IPS-18a (cell line): ENCODE measurements at regions not wholly inside any gene's neighbourhood (a gene's known extent, or its start where the extent isn't known, plus 50 kb on each side); places are given as distances from the start of the nearest gene placed in this dataset.

ENCODE experiments used
- H3K27ac ChIP-seq: one replicate; pipeline ENCODE4 v1.5.1; 2013; ENCODE audit warnings: low read length
- H3K27me3 ChIP-seq: one replicate; pipeline ENCODE4 v1.6.1; 2013; ENCODE audit warnings: mild to moderate bottlenecking, low read length; ENCODE audit not compliant: control insufficient read depth, insufficient read depth
- H3K36me3 ChIP-seq: one replicate; pipeline ENCODE4 v1.6.1; 2013; ENCODE audit warnings: low read depth, low read length; ENCODE audit not compliant: control insufficient read depth
- H3K4me1 ChIP-seq: one replicate; pipeline ENCODE4 v1.6.1; 2013; ENCODE audit warnings: low read depth, low read length; ENCODE audit not compliant: control insufficient read depth
- H3K4me3 ChIP-seq: one replicate; pipeline ENCODE4 v1.5.1; 2013; ENCODE audit warnings: low read length
- H3K9ac ChIP-seq: one replicate; pipeline ENCODE4 v1.6.1; 2013; ENCODE audit warnings: mild to moderate bottlenecking, low read length, moderate library complexity
- H3K9me3 ChIP-seq: one replicate; pipeline ENCODE4 v1.6.1; 2013; ENCODE audit warnings: low read depth, low read length; ENCODE audit not compliant: control insufficient read depth

GRCh38 chr6:87822011-87822410, 120.0 kb upstream of the AKIRIN2 start:
- Histone ChIP-seq H3K4me3 (no peak overlapping the region), H3K27ac (no peak overlapping the region), H3K9me3 (no peaks in the 10 kb centered on the region), H3K36me3 (no peaks in the 10 kb centered on the region), H3K4me1 (no peaks in the 10 kb centered on the region), H3K9ac (no peak overlapping the region), H3K27me3 (no peaks in the 10 kb centered on the region)

GRCh38 chr6:87820343-87820984, 118.4 kb upstream of the AKIRIN2 start:
- no peak overlapping the region for H3K4me3 ChIP-seq
- H3K9me3 ChIP-seq, result no peaks in the 10 kb centered on the region
- no peak overlapping the region for H3K27ac ChIP-seq
- H3K9ac ChIP-seq, result no peak overlapping the region
- no peaks in the 10 kb centered on the region for H3K27me3 ChIP-seq
- H3K4me1 ChIP-seq, result no peaks in the 10 kb centered on the region
- H3K36me3 ChIP-seq, result no peaks in the 10 kb centered on the region

GRCh38 chr6:87817183-87817582, 115.2 kb upstream of the AKIRIN2 start:
- H3K27ac ChIP-seq, result no peak overlapping the region
- no peaks in the 10 kb centered on the region for H3K4me1 ChIP-seq
- H3K27me3 ChIP-seq, result no peaks in the 10 kb centered on the region

GRCh38 chr6:87815449-87815848, 113.4 kb upstream of the AKIRIN2 start:
- Histone ChIP-seq H3K27me3 (no peaks in the 10 kb centered on the region), H3K4me1 (no peaks in the 10 kb centered on the region), H3K36me3 (no peaks in the 10 kb centered on the region), H3K4me3 (no peak overlapping the region), H3K9me3 (no peaks in the 10 kb centered on the region), H3K9ac (no peak overlapping the region), H3K27ac (no peak overlapping the region)

More at GRCh38 chr6:87817183-87817582, 115.2 kb upstream of the AKIRIN2 start:
- no peaks in the 10 kb centered on the region for H3K36me3 ChIP-seq
- no peak overlapping the region for H3K9ac ChIP-seq
- H3K9me3 ChIP-seq, result no peaks in the 10 kb centered on the region
- no peak overlapping the region for H3K4me3 ChIP-seq

DNA sequence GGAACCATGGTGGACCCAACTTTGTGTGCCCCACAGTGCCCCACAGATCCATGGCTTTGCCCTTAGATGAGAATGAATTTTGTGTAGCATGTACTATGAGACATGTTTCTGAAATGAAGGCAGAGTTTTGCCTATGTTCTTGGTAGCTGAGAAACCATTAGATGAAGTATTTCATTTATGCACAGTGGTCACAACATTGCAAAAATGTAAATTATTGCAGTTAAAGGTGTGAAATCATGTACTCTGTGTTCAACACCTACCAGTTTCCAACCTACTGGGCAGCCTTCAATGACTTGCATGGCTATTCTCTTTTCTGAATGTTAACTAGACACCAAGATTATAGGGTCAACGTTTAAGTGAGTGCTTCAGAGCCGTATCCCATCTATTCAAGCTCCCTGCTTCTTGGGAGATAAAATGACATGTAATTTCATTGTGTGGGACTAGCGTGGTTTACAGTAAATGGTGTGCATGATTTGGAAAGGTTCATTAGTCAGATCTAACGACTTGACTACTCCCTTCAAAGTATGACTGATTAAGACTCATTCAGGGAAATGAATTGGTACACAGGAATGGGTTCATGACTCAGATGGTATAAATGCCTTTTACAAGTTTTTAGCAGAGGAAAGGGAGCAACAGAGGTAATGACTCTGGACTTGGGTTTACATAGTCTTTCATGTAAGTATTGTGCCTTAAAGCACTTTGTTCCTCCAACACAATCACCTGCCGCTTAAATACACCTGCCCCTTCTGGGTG, 106.1 kb upstream of the AKIRIN2 start:
- no peaks in the 10 kb centered on the region for H3K4me1 ChIP-seq
- H3K9me3 ChIP-seq, result no peaks in the 10 kb centered on the region
- H3K27me3 ChIP-seq, result no peaks in the 10 kb centered on the region
- no peak overlapping the region for H3K9ac ChIP-seq
- no peak overlapping the region for H3K4me3 ChIP-seq
- H3K27ac ChIP-seq, result no peak overlapping the region
- no peaks in the 10 kb centered on the region for H3K36me3 ChIP-seq

DNA sequence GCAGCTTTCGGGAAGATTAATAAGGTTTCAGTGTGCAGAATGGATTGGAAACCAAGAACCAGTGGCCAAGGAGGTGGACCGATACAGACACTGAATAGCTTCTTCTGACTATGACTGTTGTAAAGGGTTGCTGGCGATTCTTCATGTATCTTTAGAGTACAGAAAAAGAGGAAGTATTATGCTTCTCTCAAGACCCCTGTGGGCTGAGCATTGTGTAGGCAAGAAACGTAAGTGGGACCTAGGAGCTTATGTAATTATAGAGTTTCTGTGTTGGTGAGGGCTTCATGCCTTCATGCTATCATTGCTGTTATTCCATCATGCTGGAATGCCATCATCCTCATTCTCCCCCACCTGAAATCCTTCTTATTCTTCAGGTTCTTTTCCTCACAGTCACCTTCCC, 105.4 kb upstream of the AKIRIN2 start:
- no peak overlapping the region for H3K9ac ChIP-seq
- no peaks in the 10 kb centered on the region for H3K9me3 ChIP-seq
- H3K4me3 ChIP-seq, result no peak overlapping the region
- H3K36me3 ChIP-seq, result no peaks in the 10 kb centered on the region
- no peak overlapping the region for H3K27ac ChIP-seq
- no peaks in the 10 kb centered on the region for H3K27me3 ChIP-seq
- no peaks in the 10 kb centered on the region for H3K4me1 ChIP-seq

GRCh38 chr6:87806635-87807034, 104.6 kb upstream of the AKIRIN2 start:
- H3K4me1 ChIP-seq, result no peaks in the 10 kb centered on the region
- no peaks in the 10 kb centered on the region for H3K27me3 ChIP-seq
- no peak overlapping the region for H3K4me3 ChIP-seq
- H3K9ac ChIP-seq, result no peak overlapping the region
- H3K9me3 ChIP-seq, result no peaks in the 10 kb centered on the region
- H3K27ac ChIP-seq, result no peak overlapping the region
- no peaks in the 10 kb centered on the region for H3K36me3 ChIP-seq

DNA sequence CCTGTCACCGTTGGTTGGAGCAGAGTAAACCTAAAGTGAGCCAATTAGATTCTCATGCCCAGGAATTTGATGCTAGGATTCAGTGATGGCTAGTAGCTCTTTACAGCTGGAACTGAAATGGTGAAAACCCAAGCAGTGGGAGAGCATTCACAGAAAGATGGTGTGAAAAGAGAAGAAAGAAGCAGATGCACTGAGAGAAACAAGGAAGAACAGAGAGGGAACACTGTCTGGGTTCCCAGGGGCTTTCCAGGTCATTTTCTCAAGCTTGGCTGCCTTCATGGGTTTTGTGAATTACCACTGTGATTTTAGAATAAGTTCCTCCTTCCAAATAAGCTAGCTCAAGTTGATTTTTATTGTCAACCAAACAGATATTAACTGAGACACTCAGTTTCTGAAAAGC, 104.1 kb upstream of the AKIRIN2 start:
- Histone ChIP-seq H3K4me1 (no peaks in the 10 kb centered on the region), H3K27ac (no peak overlapping the region)

DNA sequence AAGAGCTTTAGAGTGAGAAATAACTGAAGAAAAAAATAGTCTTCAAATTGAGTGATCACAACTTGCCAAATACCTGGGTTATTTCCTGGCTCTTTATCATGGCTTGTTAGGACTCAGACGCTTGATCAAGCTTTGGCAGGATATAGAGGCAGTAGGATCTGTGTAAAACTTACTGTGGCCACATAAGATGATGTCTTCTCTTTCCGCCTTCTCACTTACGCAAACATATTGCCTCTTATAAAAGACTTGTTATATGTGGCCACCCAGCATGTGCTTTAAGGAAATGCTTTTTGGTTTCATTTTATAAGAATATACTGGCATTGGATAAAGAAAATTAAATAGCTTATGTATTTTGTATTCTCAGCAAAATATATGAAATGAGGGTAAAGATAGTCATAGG, 101.8 kb upstream of the AKIRIN2 start:
- Histone ChIP-seq H3K4me3 (no peak overlapping the region), H3K4me1 (no peaks in the 10 kb centered on the region), H3K9me3 (no peaks in the 10 kb centered on the region)

More for the DNA sequence above, 104.1 kb upstream of the AKIRIN2 start:
- H3K4me3 ChIP-seq, result no peak overlapping the region
- no peaks in the 10 kb centered on the region for H3K9me3 ChIP-seq
- no peaks in the 10 kb centered on the region for H3K36me3 ChIP-seq
- no peaks in the 10 kb centered on the region for H3K27me3 ChIP-seq
- H3K9ac ChIP-seq, result no peak overlapping the region

DNA sequence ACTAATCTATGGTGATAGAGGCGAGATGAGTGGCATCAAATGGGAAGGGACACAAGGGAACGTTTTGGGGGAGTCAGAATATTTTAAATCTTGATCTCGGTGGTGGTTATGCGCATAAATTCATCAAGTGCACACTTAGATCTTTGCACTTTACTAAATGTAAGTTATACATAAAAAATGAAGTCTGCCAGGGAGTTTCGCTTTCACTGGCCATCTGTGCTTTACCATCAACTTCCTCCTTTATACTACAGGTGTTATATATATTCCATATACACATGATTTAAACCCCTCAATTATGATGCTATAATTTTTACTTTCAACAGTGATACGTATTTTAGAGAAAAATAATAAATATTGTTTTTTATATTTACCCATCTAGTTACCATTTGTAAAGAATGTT, 97.6 kb upstream of the AKIRIN2 start:
- Histone ChIP-seq H3K9me3 (no peaks in the 10 kb centered on the region), H3K36me3 (no peaks in the 10 kb centered on the region), H3K27me3 (no peaks in the 10 kb centered on the region), H3K9ac (no peak overlapping the region), H3K4me3 (no peak overlapping the region), H3K27ac (no peak overlapping the region), H3K4me1 (peaks cover 11% of the 10 kb centered on the region)

More for the DNA sequence above, 101.8 kb upstream of the AKIRIN2 start:
- no peaks in the 10 kb centered on the region for H3K27me3 ChIP-seq
- no peaks in the 10 kb centered on the region for H3K36me3 ChIP-seq
- no peak overlapping the region for H3K27ac ChIP-seq
- no peak overlapping the region for H3K9ac ChIP-seq

DNA sequence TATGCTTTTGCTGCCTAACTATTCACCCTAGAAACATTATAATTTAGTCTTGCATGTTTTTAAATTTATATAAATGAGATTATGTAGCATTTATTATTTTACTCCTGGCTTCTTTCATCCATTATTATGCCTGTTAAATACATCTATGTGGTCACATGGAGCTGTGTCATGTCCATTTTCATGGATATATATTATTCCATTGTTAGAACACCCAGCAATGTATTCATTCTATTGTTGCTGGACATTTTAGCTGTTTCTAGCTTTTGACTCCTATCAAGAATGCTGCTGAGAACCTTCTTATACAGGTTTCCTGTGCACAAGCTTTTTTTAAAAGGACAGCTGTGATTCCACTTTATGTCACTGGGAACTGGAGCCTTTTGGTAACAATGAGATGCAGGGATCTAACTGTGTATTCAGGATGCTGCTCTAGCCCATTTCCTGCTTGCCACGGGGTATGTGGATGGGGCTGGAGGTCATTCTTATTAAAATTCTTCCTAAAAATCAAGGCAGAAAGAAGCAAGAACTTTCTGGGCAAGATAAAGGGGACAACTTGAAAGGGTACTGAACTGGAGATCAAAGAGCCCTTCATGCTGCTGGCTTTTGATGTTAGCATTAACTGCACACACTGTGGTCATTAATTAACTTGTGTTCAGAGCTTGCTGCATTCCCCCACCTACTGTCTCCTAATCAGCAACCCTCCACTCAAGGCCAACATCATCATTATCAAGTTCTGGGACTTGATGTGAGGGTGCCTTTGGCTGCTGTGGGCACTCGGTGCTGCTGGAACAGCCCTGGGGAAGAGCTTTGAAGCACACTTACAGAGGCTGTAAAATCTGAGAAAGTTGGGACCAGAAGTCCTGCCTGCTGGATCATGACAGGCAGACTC, 96.6 kb upstream of the AKIRIN2 start:
- no peak overlapping the region for H3K9ac ChIP-seq

More for the DNA sequence above, 96.6 kb upstream of the AKIRIN2 start:
- Histone ChIP-seq H3K4me1 (peaks cover 11% of the 10 kb centered on the region), H3K4me3 (no peak overlapping the region), H3K9me3 (no peaks in the 10 kb centered on the region), H3K27ac (no peak overlapping the region), H3K27me3 (no peaks in the 10 kb centered on the region), H3K36me3 (no peaks in the 10 kb centered on the region)
